Fibroblast of the conjunctiva (primary cell): ENCODE measurements at regions not wholly inside any gene's neighbourhood (a gene's known extent, or its start where the extent isn't known, plus 50 kb on each side); places are given as distances from the start of the nearest gene placed in this dataset.
"Not testable (repeated sequence)": the region's sequence is repeated elsewhere in the genome, so short reads cannot be mapped to it uniquely, and the experiment has no call there.

Experiments used
- DNase-seq: peaks from one replicate; pipeline ENCODE4 v3.0.0-alpha.2; 2010; ENCODE audit warnings: low read depth

DNA sequence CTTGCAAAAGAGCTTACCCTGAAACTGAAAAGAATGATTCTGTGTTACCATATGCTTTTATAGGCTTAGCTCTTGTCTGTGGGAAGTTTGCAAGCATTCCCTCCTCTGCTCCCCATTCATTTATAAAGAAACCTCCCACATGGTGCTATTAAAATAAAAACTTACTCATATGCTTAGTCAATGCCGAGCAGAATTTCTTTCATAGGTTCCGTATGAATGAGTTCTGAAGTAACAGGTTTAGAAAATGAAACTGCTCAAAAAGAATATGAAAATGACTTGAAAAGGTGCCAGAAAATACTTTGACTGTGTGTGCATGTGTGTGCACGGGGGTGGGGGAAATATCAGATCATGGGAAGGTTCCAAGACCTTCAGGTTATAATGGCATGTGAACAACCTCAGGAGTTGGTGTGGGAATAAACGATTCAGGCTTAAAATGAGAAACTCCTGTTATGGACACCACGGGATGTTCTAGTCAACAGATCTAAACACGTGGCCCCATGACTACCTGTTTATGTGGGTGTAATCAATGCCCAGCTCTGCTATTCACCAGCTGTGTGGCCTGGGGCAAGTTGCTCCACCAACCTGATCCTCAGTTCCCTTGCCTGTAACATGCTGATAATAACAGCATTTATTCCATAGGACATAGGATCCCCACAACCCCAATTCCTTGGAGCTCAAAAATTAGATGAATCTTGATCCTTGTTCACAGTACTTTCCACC is 293.7 kb upstream of the PLGLB1 start:
- not testable (repeated sequence) for DNase-seq

DNA sequence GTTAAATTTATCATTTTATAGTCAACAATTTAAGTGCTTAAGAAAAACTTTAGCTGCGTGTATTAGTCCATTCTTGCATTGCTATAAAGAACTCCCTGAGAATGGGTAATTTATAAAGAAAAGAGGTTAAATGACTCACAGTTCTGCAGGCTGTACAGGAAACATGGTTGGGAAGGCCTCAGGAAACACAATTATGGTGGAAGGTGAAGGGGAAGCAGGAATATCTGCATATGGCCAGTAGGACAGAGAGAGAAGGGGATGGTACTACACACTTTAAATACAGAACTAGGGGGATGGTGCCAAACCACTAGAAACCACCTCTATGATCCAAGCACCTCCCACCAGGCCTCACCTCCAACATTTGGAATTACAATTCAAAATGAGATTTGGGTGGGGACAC is 295.5 kb upstream of the PLGLB1 start:
- not testable (repeated sequence) for DNase-seq

- DNase-seq, result peak; percentile 43
These were observed 297.3 kb upstream of the PLGLB1 start for GRCh38 chr2:87318814-87319491.

DNA sequence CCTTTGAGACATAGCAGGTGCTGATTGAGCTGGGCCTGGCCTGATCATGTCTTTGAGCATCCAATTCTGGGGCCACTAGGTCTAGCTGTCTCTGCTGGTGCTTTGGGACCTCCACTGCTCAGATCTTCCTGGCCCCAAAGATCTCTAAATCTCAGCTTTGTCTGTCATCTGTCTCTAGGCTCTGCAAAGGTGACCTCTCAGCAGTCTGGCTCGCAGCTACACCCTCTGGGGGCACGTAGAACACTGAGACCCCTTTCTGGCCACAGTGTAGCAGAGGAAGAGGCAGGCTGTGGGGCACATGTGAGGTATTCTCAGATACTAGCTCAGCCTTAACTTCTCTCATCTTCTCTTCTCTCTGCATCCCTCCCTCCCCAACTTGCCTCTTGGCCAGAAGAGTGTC is 298.1 kb upstream of the PLGLB1 start:
- DNase-seq, result not testable (repeated sequence)

DNA sequence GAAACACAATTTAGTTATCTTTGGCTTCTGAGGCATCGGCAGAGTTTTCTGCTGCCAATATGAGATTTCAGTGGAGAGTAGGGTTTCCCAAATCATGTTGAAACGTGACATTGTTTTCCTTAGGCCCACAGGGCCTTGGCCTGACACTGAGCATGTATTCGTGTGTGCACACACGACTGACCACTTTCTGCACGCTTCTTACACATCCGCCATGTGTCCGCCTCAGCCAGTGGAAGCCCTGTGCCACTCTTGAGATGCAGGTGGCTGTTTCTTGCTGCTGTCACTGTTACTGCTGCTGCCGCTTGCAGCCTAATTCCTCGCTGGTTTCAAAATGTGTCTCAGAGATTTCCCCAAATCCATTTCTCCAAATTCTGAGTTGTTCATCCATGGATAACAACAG is 299.6 kb upstream of the PLGLB1 start:
- DNase-seq, result not testable (repeated sequence)

- not testable (repeated sequence) for DNase-seq
These were observed 302.8 kb upstream of the PLGLB1 start for GRCh38 chr2:87324335-87325041.

DNA sequence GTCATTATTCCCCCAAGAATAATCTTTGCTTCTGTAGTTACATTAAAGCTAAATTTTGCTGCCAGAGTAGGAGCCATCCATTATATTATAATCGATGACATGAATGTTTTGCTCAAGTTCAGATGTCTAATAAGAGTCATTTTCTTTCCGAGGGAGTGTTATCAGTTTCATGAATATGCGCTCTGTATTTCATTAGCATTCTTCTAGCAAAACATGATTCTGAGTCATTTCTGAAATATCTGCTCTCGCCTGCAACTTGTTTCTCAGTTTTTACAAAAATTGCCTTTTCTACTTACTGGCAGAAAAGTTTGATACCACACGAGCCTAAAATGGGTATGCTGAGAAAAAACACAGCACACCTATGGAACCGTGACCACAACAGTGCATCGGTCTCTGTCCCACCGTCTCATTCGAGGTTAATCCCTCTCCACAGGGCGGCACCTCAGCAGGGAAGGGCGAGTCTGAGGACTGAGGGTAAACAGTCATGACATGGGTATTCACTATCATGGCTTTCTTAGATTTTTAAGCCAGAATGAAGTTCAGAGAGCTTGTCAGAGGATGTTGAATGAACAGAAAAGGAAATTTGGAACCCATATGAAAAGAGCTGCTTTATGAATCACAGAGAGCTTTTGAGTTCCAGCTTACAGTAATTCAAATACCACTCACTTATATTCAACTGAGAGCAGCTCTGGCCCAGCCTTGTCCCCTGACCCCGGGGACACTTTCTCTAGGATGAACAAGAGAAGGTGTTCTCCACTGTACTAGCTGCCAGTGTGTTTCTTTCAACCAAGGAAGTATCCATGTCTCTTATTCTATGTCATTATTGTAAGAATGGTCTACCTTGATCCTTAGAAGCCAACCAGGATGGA is 303.6 kb upstream of the PLGLB1 start:
- DNase-seq, result not testable (repeated sequence)

DNA sequence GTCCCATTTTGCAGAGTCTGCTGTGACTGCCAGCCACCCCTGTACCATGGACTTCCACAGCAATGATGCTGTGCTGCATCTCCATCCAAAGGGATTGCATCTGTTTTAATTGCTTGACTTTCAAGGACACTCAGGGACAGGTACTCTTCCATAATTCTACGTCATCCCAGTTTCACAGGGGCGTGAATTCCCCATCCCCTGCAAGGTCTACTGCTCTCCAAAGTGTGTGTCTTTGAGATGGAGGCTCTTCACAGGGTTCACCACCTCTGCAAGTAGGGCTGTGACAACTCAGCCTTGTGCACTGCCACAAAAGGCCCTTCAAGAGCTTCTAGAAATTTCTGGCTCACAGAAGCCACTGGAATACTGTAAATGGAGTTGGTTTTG is 304.3 kb upstream of the PLGLB1 start:
- not testable (repeated sequence) for DNase-seq

- DNase-seq, result not testable (repeated sequence)
These were observed 305.1 kb upstream of the PLGLB1 start for GRCh38 chr2:87326754-87327153.

GRCh38 chr2:87327648-87328371 is 306.2 kb upstream of the PLGLB1 start:
- DNase-seq, result not testable (repeated sequence)

- not testable (repeated sequence) for DNase-seq
These were observed 307.9 kb upstream of the PLGLB1 start for GRCh38 chr2:87329529-87329928.

DNA sequence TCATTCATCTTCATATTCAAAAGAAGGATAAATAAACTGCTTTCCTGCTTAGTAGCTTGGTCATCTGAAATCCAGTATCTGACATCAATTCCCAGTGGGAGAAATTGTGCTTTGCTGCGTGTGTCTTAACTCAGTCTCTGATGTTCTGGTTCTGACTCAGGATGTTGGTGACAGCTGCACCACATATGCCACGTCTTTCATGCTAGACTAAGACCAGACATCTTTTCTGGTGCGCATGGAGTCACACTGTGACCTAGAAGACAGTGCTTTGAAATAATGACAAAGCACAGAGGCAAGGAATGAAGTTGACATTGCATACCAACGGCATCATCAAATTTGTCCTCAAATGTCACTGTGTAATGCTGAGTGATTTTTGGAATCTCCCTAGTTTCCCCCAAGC is 308.8 kb upstream of the PLGLB1 start:
- not testable (repeated sequence) for DNase-seq

- DNase-seq, result not testable (repeated sequence)
These were observed 310.4 kb upstream of the PLGLB1 start for GRCh38 chr2:87331940-87332583.

GRCh38 chr2:87334888-87335287 is 313.2 kb upstream of the PLGLB1 start:
- DNase-seq, result not testable (repeated sequence)

DNA sequence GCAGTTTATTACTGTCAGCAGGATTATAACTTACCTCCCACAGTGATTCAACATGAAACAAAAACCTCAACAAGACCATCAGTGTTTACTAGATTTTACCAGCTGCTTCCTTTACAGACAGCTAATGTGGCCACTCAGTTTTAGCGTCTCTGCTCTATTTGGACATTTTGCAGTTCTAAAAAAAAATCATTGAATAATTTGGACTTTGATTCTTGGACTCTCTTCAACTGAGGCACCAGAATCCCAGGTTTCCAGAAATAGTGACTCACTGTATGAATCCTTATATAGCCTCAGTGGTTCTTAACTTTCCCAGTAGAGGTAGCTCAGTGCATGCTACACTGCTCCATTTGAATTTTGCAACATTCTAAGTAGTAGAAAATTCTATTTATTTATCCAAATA is 317.4 kb upstream of the PLGLB1 start:
- DNase-seq, result not testable (repeated sequence)

DNA sequence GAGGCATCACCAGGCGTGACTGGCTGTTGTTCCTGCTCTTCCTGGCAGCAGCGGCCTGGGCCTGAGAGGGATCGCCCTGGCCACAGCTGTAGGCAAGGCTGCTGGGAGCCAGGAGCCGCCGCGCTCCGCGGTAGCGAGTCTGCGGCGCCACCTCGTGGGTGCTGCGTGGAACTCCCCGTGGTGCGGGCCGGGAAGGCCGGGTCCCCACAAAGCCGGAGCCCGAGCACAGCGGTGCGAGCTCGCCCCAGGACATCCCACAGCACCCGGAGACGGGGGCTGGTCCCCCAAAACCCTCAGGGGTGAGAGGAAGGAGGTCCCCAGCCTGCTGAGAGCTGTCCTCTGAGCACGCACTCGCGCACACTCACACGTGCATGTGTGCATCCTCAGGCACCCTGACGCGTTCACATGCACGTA is 320.0 kb upstream of the PLGLB1 start:
- DNase-seq, result peak; percentile 56

- not testable (repeated sequence) for DNase-seq
These were observed 320.5 kb upstream of the PLGLB1 start for GRCh38 chr2:87342175-87342574.

GRCh38 chr2:87343347-87343746 is 321.7 kb upstream of the PLGLB1 start:
- DNase-seq, result not testable (repeated sequence)

DNA sequence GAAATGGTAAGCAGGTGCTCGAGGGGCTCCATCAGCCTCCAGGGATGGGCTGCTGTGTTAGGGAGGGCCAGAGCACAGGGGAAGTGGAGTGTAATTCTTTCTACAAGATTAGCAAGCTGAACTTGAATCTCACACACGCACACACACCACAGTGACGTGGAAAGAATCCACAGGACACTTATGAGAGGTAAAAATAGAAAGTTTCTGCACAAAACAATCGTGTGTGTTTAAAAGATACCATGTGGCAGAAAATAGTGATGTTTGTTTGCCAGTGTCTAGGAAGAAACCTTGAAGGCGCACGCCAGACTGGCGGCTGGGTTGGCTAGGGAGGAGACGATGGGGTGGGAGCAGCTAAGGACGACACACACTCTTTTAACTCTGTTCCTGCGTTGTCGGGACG is 323.6 kb upstream of the PLGLB1 start:
- not testable (repeated sequence) for DNase-seq

- not testable (repeated sequence) for DNase-seq
These were observed 326.9 kb upstream of the PLGLB1 start for GRCh38 chr2:87348556-87348955.

DNA sequence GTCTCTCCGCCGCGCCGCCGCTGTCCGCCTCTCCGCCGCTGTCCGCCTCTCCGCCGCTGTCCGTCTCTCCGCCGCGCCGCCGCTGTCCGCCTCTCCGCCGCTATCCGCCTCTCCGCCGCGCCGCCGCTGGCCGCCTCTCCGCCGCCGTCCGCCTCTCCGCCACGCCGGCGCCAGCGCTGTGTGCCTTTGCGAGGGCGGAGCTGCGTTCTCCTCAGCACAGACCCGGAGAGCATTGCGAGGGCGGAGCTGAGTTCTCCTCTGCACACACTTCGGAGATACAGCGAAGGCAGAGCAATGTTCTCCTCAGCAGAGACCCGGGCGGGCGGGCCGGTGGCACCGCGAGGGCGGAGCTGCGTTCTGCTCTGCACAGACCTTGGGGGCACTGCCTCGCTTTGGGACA is 327.4 kb upstream of the PLGLB1 start:
- DNase-seq, result not testable (repeated sequence)
